GM23338 (cell line): ENCODE measurements at regions not wholly inside any gene's neighbourhood (a gene's known extent, or its start where the extent isn't known, plus 50 kb on each side); places are given as distances from the start of the nearest gene placed in this dataset.

ENCODE experiments used
- CREB1 ChIP-seq: fragments of 250-450 bp; sonication (Bioruptor Pico); IDR thresholded peaks from 2 replicates; pipeline ENCODE4 v1.5.0; 2020; ENCODE audit warnings: low read depth, mild to moderate bottlenecking, moderate library complexity
- CTCF ChIP-seq, 2 experiments: fragments of 200-600 bp in 1 of 2; sonication (generic) in 1 of 2; conservative IDR thresholded peaks; 2 replicates each; pipeline versions ENCODE4 v1.5.1 to v1.6.1; 2016 to 2017; ENCODE audit warnings: antibody characterized with exemption in 2 of 2, low read depth in 2 of 2, mild to moderate bottlenecking in 2 of 2, moderate library complexity in 1 of 2
- ETS1 ChIP-seq: IDR thresholded peaks from 2 replicates; pipeline ENCODE4 v1.6.1; 2016; ENCODE audit warnings: antibody characterized with exemption
- EZH2 ChIP-seq: fragments of 200-600 bp; sonication (generic); IDR thresholded peaks from one replicate; pipeline ENCODE4 v1.8.0; 2017; ENCODE audit warnings: antibody characterized with exemption, mild to moderate bottlenecking, low read depth; ENCODE audit not compliant: unreplicated experiment
- EZH2phosphoT487 ChIP-seq: fragments of 200-600 bp; sonication (generic); IDR thresholded peaks from one replicate; pipeline ENCODE4 v1.8.1; 2018; ENCODE audit warnings: antibody characterized with exemption; ENCODE audit not compliant: unreplicated experiment
- JUNB ChIP-seq: IDR thresholded peaks from one replicate; pipeline ENCODE4 v1.6.1; 2016; ENCODE audit warnings: antibody characterized with exemption; ENCODE audit not compliant: unreplicated experiment
- NANOG ChIP-seq: IDR thresholded peaks from 2 replicates; pipeline ENCODE4 v1.6.1; 2016; ENCODE audit warnings: antibody characterized with exemption, borderline replicate concordance
- POLR2AphosphoS5 ChIP-seq: IDR thresholded peaks from 2 replicates; pipeline ENCODE4 v1.6.1; 2016; ENCODE audit warnings: antibody characterized with exemption, low read depth
- REST ChIP-seq: IDR thresholded peaks from one replicate; pipeline ENCODE4 v1.6.1; 2018; ENCODE audit warnings: antibody characterized with exemption; ENCODE audit not compliant: unreplicated experiment

- no peak for TF ChIP-seq CTCF (conservative IDR thresholded peaks at IDR 0.05; ENCODE audit: low read depth in 2 of 2)
- TF ChIP-seq POLR2AphosphoS5: no peak
- TF ChIP-seq REST: no peak
- no peak for TF ChIP-seq EZH2
- no peak for TF ChIP-seq CREB1 (CRISPR knock-in tag)
- no peak for TF ChIP-seq NANOG
- no peak for TF ChIP-seq ETS1
- TF ChIP-seq JUNB: no peak
- no peak for TF ChIP-seq EZH2phosphoT487
These were observed 287.1 kb upstream of the RAG2 start for GRCh38 chr11:36885154-36885553.
